ENCODE measurements at regions not wholly inside any gene's neighbourhood (a gene's known extent, or its start where the extent isn't known, plus 50 kb on each side); places are given as distances from the start of the nearest gene placed in this dataset.

GRCh38 chr19:30752876-30753275 is 380.7 kb downstream of the ZNF536 start:
- TF ChIP-seq CTCF (IDR thresholded peaks at IDR 0.05): no peak
- TF ChIP-seq POLR2AphosphoS5 (IDR thresholded peaks at IDR 0.05): no peak
- TF ChIP-seq POLR2A (IDR thresholded peaks at IDR 0.05): no peak
- no peak for TF ChIP-seq EP300 (IDR thresholded peaks at IDR 0.05)
